Ishikawa (cell line): ENCODE measurements at regions not wholly inside any gene's neighbourhood (a gene's known extent, or its start where the extent isn't known, plus 50 kb on each side); places are given as distances from the start of the nearest gene placed in this dataset.

Experiments
- CEBPB ChIP-seq: IDR thresholded peaks from 2 replicates; pipeline ENCODE4 v1.6.1; 2012
- CREB1 ChIP-seq: IDR thresholded peaks from 2 replicates; pipeline ENCODE4 v1.6.1; 2012; ENCODE audit warnings: low read depth
- EGR1 ChIP-seq: IDR thresholded peaks from 2 replicates; pipeline ENCODE4 v1.6.1; 2012
- EP300 ChIP-seq: IDR thresholded peaks from 2 replicates; pipeline ENCODE4 v1.6.1; 2012; ENCODE audit warnings: borderline replicate concordance
- FOXM1 ChIP-seq: IDR thresholded peaks from 2 replicates; pipeline ENCODE4 v1.6.1; 2012; ENCODE audit warnings: low read depth, borderline replicate concordance
- NFIC ChIP-seq: IDR thresholded peaks from 2 replicates; pipeline ENCODE4 v1.6.1; 2012
- RAD21 ChIP-seq: IDR thresholded peaks from 2 replicates; pipeline ENCODE4 v1.6.1; 2012; ENCODE audit warnings: low read depth
- TAF1 ChIP-seq: IDR thresholded peaks from 2 replicates; pipeline ENCODE4 v1.6.1; 2012; ENCODE audit warnings: low read depth, mild to moderate bottlenecking
- TCF12 ChIP-seq: IDR thresholded peaks from 2 replicates; pipeline ENCODE4 v1.6.1; 2012; ENCODE audit warnings: low read depth
- TEAD4 ChIP-seq: IDR thresholded peaks from 2 replicates; pipeline ENCODE4 v1.6.1; 2012
- YY1 ChIP-seq: IDR thresholded peaks from 2 replicates; pipeline ENCODE4 v1.6.1; 2012; ENCODE audit warnings: low read depth
- ZBTB7A ChIP-seq: IDR thresholded peaks from 2 replicates; pipeline ENCODE4 v1.6.1; 2012; ENCODE audit warnings: low read depth
- TF ChIP-seq, protein P1 (sequence below): IDR thresholded peaks from 2 replicates; pipeline ENCODE4 v1.6.1; 2012; ENCODE audit warnings: low read depth, mild to moderate bottlenecking
- TF ChIP-seq, protein P2 (sequence below): IDR thresholded peaks from 2 replicates; pipeline ENCODE4 v1.6.1; 2012
- TF ChIP-seq, protein P3 (sequence below): IDR thresholded peaks from 2 replicates; pipeline ENCODE4 v1.6.1; 2012

DNA sequence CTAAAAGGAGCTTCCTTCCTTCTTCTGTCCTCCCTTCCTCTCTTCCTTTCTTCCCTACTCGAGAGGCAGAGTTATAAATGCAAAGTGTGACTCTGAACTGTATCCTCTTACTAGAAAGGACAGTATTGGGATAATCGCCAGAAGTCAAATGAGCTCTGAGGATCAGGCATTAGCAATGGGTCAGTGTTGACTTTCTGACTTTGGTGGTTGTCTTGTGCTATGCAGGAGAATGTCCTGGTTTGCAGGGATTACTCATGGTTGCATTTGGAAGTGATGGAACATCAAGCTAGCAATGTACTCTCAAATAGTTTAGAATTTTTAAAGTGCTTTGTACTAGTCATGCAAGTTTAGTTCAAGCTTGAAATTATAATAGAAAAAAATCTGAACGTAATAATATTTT, 115.6 kb downstream of the TXNL1 start:
- TF ChIP-seq FOXM1, result no peak
- no peak for TF ChIP-seq CREB1
- TF ChIP-seq YY1, result no peak
- TF ChIP-seq TAF1, result no peak
- no peak for TF ChIP-seq NFIC
- TF ChIP-seq, protein P1, sequence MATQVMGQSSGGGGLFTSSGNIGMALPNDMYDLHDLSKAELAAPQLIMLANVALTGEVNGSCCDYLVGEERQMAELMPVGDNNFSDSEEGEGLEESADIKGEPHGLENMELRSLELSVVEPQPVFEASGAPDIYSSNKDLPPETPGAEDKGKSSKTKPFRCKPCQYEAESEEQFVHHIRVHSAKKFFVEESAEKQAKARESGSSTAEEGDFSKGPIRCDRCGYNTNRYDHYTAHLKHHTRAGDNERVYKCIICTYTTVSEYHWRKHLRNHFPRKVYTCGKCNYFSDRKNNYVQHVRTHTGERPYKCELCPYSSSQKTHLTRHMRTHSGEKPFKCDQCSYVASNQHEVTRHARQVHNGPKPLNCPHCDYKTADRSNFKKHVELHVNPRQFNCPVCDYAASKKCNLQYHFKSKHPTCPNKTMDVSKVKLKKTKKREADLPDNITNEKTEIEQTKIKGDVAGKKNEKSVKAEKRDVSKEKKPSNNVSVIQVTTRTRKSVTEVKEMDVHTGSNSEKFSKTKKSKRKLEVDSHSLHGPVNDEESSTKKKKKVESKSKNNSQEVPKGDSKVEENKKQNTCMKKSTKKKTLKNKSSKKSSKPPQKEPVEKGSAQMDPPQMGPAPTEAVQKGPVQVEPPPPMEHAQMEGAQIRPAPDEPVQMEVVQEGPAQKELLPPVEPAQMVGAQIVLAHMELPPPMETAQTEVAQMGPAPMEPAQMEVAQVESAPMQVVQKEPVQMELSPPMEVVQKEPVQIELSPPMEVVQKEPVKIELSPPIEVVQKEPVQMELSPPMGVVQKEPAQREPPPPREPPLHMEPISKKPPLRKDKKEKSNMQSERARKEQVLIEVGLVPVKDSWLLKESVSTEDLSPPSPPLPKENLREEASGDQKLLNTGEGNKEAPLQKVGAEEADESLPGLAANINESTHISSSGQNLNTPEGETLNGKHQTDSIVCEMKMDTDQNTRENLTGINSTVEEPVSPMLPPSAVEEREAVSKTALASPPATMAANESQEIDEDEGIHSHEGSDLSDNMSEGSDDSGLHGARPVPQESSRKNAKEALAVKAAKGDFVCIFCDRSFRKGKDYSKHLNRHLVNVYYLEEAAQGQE, result no peak
- TF ChIP-seq, protein P2, sequence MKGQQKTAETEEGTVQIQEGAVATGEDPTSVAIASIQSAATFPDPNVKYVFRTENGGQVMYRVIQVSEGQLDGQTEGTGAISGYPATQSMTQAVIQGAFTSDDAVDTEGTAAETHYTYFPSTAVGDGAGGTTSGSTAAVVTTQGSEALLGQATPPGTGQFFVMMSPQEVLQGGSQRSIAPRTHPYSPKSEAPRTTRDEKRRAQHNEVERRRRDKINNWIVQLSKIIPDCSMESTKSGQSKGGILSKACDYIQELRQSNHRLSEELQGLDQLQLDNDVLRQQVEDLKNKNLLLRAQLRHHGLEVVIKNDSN, result no peak
- TF ChIP-seq EGR1, result no peak
- no peak for TF ChIP-seq EP300
- TF ChIP-seq, protein P3, sequence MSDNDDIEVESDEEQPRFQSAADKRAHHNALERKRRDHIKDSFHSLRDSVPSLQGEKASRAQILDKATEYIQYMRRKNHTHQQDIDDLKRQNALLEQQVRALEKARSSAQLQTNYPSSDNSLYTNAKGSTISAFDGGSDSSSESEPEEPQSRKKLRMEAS, result no peak
- no peak for TF ChIP-seq RAD21
- TF ChIP-seq CEBPB, result no peak
- TF ChIP-seq TCF12, result no peak
- no peak for TF ChIP-seq TEAD4
- TF ChIP-seq ZBTB7A, result no peak

DNA sequence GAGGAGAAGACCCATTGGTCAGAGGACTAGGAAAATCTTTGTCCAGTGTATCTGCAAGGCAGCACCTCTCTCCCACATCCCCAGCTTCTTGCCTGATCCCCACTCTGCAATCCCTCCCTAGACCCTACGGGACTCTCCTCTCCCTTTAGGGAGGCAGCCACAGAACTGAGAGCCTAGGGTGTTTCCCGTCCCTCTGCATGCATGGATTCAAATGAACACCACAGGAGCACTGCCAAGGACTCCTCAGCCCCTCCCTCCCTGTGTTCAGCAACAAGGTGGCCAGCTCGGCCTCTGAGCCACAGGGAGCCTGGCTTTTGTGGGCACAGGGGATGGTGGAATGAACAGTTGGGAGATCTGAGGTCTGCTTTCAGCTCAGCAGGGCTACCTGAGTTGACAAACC, 117.1 kb downstream of the TXNL1 start:
- no peak for TF ChIP-seq TCF12
- no peak for TF ChIP-seq RAD21
- TF ChIP-seq FOXM1, result no peak
- no peak for TF ChIP-seq ZBTB7A

DNA sequence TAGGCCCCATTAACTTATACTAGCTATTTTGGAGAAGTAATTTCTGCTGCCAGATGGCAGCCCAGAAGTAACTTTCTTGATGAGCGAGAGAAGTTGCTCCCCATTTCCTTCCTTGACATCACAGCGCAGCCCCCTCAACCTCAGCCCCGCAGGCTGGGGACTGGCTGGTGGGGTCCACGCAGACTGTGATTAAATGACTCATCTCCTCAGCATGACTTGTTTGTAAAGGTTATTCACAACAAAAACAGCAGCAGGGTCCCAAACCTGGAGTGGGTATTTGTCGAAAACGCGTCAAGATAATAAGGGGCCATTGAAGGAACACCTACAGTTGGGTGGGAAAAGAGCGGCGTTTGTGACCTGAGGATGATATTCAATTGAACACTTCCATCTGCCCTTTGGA, 120.6 kb downstream of the TXNL1 start:
- TF ChIP-seq EGR1 (no peak), EP300 (no peak), RAD21 (no peak), TEAD4 (no peak), YY1 (no peak), CEBPB (no peak)
- TF ChIP-seq, protein P2, result no peak

DNA sequence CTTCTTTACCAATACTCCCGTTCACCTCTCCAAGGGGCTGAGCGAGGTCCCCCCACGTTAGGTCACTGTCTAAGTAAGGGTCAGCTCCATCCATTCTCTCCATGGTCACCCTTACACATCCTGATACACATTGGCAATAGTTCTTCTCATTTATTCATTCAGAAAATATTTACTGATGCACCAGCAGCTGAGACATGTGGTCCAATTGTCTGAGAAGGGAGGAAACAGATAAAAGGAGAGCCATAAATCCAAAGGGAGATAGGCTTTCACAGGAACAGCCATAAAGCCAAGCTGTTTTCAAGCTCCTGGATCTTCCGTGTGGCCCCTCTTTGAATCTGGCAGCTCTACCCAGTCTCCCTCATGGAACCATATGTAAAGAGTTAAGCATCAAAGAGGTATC, 121.2 kb downstream of the TXNL1 start:
- TF ChIP-seq ZBTB7A (no peak), TCF12 (no peak), EP300 (no peak), NFIC (no peak), TAF1 (no peak), RAD21 (no peak), YY1 (no peak), TEAD4 (no peak), CEBPB (no peak), CREB1 (no peak), EGR1 (no peak), FOXM1 (no peak)
- TF ChIP-seq, protein P2, result no peak
- TF ChIP-seq, protein P1, result no peak
- TF ChIP-seq, protein P3, result no peak

DNA sequence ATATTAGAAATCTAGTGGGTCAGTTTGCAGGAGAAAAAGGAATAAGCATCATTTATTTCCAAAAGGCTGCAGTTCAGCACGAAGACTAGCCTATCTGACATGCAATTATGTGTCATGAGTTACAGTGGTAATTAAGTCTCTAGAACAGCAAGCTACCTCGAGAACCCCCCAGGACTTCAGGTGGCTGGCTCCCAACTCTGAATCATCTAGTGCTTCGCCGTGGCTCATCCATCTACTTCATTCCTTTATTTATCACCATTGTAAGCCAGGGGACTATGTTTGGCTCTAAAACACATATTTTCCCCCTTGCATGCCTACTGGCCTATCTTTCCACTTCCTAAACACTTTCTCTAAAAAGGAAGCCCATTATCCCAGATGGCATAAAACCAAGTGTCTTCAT, 121.6 kb downstream of the TXNL1 start:
- TF ChIP-seq ZBTB7A, result no peak
- no peak for TF ChIP-seq CEBPB
- no peak for TF ChIP-seq TAF1
- no peak for TF ChIP-seq NFIC
- TF ChIP-seq, protein P3, result no peak
- TF ChIP-seq YY1, result no peak
- TF ChIP-seq EGR1, result no peak
- no peak for TF ChIP-seq TCF12
- TF ChIP-seq, protein P2, result no peak
- no peak for TF ChIP-seq CREB1
- no peak for TF ChIP-seq RAD21
- TF ChIP-seq TEAD4, result no peak
- no peak for TF ChIP-seq EP300
- TF ChIP-seq, protein P1, result no peak
- no peak for TF ChIP-seq FOXM1
